Osteoblast (primary cell): ENCODE measurements at regions not wholly inside any gene's neighbourhood (a gene's known extent, or its start where the extent isn't known, plus 50 kb on each side); places are given as distances from the start of the nearest gene placed in this dataset.

Experiments
- DNase-seq: peaks from one replicate; pipeline ENCODE4 v3.0.0; 2011; ENCODE audit warnings: low spot score, mixed read lengths; ENCODE audit not compliant: insufficient read length; ENCODE audit errors: missing footprints
- H2AFZ ChIP-seq: 2 replicates; pipeline ENCODE4 v1.6.0; 2011; ENCODE audit warnings: mild to moderate bottlenecking, low read length
- H3K27ac ChIP-seq: 2 replicates; pipeline ENCODE4 v1.5.1; 2011; ENCODE audit warnings: mild to moderate bottlenecking, low read depth, low read length, moderate library complexity
- H3K27me3 ChIP-seq: 2 replicates; pipeline ENCODE4 v1.6.0; 2012; ENCODE audit warnings: mild to moderate bottlenecking, control low read depth, inconsistent platforms, low read length, moderate library complexity; ENCODE audit not compliant: insufficient read depth
- H3K36me3 ChIP-seq: 2 replicates; pipeline ENCODE4 v1.5.1; 2011; ENCODE audit warnings: mild to moderate bottlenecking, low read length, control low read depth, moderate library complexity; ENCODE audit not compliant: insufficient read depth
- H3K4me1 ChIP-seq: 2 replicates; pipeline ENCODE4 v1.5.1; 2011; ENCODE audit warnings: mild to moderate bottlenecking, low read length, control low read depth, moderate library complexity; ENCODE audit not compliant: insufficient read depth
- H3K4me2 ChIP-seq: 2 replicates; pipeline ENCODE4 v1.6.0; 2011; ENCODE audit warnings: mild to moderate bottlenecking, low read length; ENCODE audit not compliant: insufficient read depth
- H3K4me3 ChIP-seq: fragments of 200-600 bp; sonication (generic); 3 replicates; pipeline ENCODE4 v1.5.1; 2012; ENCODE audit warnings: mild to moderate bottlenecking, low read length, inconsistent platforms; ENCODE audit not compliant: insufficient read depth
- H3K79me2 ChIP-seq: 2 replicates; pipeline ENCODE4 v1.6.0; 2012; ENCODE audit warnings: mild to moderate bottlenecking, low read length, control low read depth, inconsistent platforms; ENCODE audit not compliant: insufficient read depth
- H3K9me3 ChIP-seq: 2 replicates; pipeline ENCODE4 v1.5.1; 2011; ENCODE audit warnings: low read depth, low read length, control low read depth
- H4K20me1 ChIP-seq: 2 replicates; pipeline ENCODE4 v1.6.0; 2012; ENCODE audit warnings: mild to moderate bottlenecking, low read length, control low read depth; ENCODE audit not compliant: insufficient read depth
- TF ChIP-seq, protein P1 (sequence below): IDR thresholded peaks from 2 replicates; pipeline ENCODE4 v1.5.1; 2011; ENCODE audit warnings: mild to moderate bottlenecking, low read depth, low read length, moderate library complexity; ENCODE audit errors: extremely low read depth

- H3K9me3 ChIP-seq: no peaks in the 10 kb centered on the region
These were observed 600.0 kb downstream of the BCOR start for GRCh38 chrX:39497702-39498265.

GRCh38 chrX:39499996-39500395 lies 597.8 kb downstream of the BCOR start:
- no peak for DNase-seq
- Histone ChIP-seq H2AFZ (no peak overlapping the region), H3K27me3 (peaks cover 34% of the 10 kb centered on the region)

More at GRCh38 chrX:39497702-39498265, 600.0 kb downstream of the BCOR start:
- Histone ChIP-seq H3K27me3 (peaks cover 40% of the 10 kb centered on the region), H3K4me2 (no peak overlapping the region), H3K4me1 (no peaks in the 10 kb centered on the region), H3K36me3 (no peaks in the 10 kb centered on the region), H3K79me2 (no peaks in the 10 kb centered on the region), H2AFZ (no peak overlapping the region), H3K4me3 (no peak overlapping the region), H3K27ac (no peak overlapping the region), H4K20me1 (peaks cover 3% of the 10 kb centered on the region)
- TF ChIP-seq, protein P1, sequence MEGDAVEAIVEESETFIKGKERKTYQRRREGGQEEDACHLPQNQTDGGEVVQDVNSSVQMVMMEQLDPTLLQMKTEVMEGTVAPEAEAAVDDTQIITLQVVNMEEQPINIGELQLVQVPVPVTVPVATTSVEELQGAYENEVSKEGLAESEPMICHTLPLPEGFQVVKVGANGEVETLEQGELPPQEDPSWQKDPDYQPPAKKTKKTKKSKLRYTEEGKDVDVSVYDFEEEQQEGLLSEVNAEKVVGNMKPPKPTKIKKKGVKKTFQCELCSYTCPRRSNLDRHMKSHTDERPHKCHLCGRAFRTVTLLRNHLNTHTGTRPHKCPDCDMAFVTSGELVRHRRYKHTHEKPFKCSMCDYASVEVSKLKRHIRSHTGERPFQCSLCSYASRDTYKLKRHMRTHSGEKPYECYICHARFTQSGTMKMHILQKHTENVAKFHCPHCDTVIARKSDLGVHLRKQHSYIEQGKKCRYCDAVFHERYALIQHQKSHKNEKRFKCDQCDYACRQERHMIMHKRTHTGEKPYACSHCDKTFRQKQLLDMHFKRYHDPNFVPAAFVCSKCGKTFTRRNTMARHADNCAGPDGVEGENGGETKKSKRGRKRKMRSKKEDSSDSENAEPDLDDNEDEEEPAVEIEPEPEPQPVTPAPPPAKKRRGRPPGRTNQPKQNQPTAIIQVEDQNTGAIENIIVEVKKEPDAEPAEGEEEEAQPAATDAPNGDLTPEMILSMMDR: no peak
- no peak for DNase-seq

DNA sequence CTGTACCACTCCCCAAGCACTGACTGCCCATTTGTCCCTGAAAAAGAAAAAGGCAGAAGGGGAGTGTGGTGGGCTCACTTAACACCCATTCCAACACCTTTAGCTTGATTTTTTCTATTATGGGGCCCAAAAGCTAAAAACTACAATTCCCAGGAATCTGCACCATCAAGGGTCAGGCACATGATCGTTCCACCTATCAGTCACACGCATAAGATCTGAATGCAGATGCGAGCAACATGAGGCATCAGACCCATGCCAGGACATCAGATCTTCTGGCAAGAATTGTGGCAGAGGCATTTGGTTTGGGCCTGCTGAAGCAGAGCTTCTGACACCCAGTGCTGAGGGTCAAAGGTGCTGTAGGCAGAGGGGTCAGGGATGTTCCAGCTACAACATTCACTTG lies 595.9 kb downstream of the BCOR start:
- Histone ChIP-seq H3K27ac (no peak overlapping the region), H4K20me1 (no peaks in the 10 kb centered on the region), H3K9me3 (no peaks in the 10 kb centered on the region), H2AFZ (no peak overlapping the region), H3K4me2 (no peak overlapping the region), H3K36me3 (no peaks in the 10 kb centered on the region), H3K4me3 (no peak overlapping the region), H3K79me2 (no peaks in the 10 kb centered on the region), H3K27me3 (peaks cover 30% of the 10 kb centered on the region), H3K4me1 (no peaks in the 10 kb centered on the region)
- DNase-seq: no peak
- TF ChIP-seq, protein P1: no peak

More at GRCh38 chrX:39499996-39500395, 597.8 kb downstream of the BCOR start:
- Histone ChIP-seq H4K20me1 (no peaks in the 10 kb centered on the region), H3K36me3 (no peaks in the 10 kb centered on the region), H3K9me3 (no peaks in the 10 kb centered on the region), H3K27ac (no peak overlapping the region), H3K79me2 (no peaks in the 10 kb centered on the region), H3K4me1 (no peaks in the 10 kb centered on the region), H3K4me3 (no peak overlapping the region), H3K4me2 (no peak overlapping the region)
- TF ChIP-seq, protein P1: no peak

DNA sequence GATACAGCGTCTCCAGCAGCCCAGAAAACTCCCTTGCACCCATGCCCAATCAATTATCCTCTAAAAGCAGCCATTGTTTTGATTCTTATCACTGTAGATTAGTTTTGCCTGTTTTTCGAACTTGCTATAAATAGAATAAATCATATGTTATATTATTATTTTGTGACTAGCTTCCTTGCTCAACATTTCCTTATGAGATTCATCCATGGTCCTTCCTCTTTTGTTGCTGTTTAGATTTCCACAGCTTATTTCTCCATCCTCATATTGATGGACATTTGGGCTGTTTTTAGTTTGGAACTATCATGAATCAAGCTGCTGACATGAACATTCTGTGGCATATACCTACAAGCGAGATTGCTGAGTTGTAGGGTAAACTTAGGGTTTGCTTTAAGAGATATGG lies 595.3 kb downstream of the BCOR start:
- no peak overlapping the region for H3K27ac ChIP-seq
- peaks cover 30% of the 10 kb centered on the region for H3K27me3 ChIP-seq
- no peaks in the 10 kb centered on the region for H3K79me2 ChIP-seq
- no peaks in the 10 kb centered on the region for H3K9me3 ChIP-seq
- no peak overlapping the region for H2AFZ ChIP-seq
- H4K20me1 ChIP-seq: no peaks in the 10 kb centered on the region
- H3K4me2 ChIP-seq: no peak overlapping the region
- DNase-seq: no peak
- TF ChIP-seq, protein P1: no peak
- H3K4me1 ChIP-seq: no peaks in the 10 kb centered on the region
- H3K36me3 ChIP-seq: no peaks in the 10 kb centered on the region
- no peak overlapping the region for H3K4me3 ChIP-seq
